ENCODE measurements at regions not wholly inside any gene's neighbourhood (a gene's known extent, or its start where the extent isn't known, plus 50 kb on each side); places are given as distances from the start of the nearest gene placed in this dataset.

GRCh38 chr9:17942498-17942897 lies 363.6 kb downstream of the SH3GL2 start:
- TF ChIP-seq SPI1 (IDR thresholded peaks at IDR 0.05; ENCODE audit: low read depth, low read length) (no peak), POLR2AphosphoS5 (IDR thresholded peaks at IDR 0.05; ENCODE audit: low read depth, low read length) (no peak), POLR2A (IDR thresholded peaks at IDR 0.05; ENCODE audit: low read depth, low read length) (no peak), TAF1 (IDR thresholded peaks at IDR 0.05; ENCODE audit: low read depth, low read length) (no peak)
